ENCODE measurements at regions not wholly inside any gene's neighbourhood (a gene's known extent, or its start where the extent isn't known, plus 50 kb on each side); places are given as distances from the start of the nearest gene placed in this dataset.

- H3K4me3 ChIP-seq = no peak overlapping the region
- H3K27me3 ChIP-seq = no peaks in the 10 kb centered on the region
- no peaks in the 10 kb centered on the region for H3K36me3 ChIP-seq
- DNase-seq (ENCODE audit: low spot score in 2 of 2) = no peak
- no peaks in the 10 kb centered on the region for H3K9me3 ChIP-seq
- H3K4me1 ChIP-seq = no peaks in the 10 kb centered on the region
- TF ChIP-seq CTCF (IDR thresholded peaks at IDR 0.05) = no peak
- intact Hi-C loops (cut with DNase I) = no loop called here
- no peak overlapping the region for H3K27ac ChIP-seq
These were observed 205.7 kb upstream of the NPSR1 start for GRCh38 chr7:34452363-34452762.

- H3K27me3 ChIP-seq = no peaks in the 10 kb centered on the region
- no peak overlapping the region for H3K4me3 ChIP-seq
- no peaks in the 10 kb centered on the region for H3K36me3 ChIP-seq
- no peak for TF ChIP-seq CTCF (IDR thresholded peaks at IDR 0.05)
- H3K9me3 ChIP-seq = no peaks in the 10 kb centered on the region
- no peak for DNase-seq (ENCODE audit: low spot score in 2 of 2)
- no peaks in the 10 kb centered on the region for H3K4me1 ChIP-seq
- intact Hi-C loops (cut with DNase I) = no loop called here
- H3K27ac ChIP-seq = no peak overlapping the region
These were observed 204.9 kb upstream of the NPSR1 start for GRCh38 chr7:34453150-34453549.

- DNase-seq (ENCODE audit: low spot score in 2 of 2) = no peak
- H3K27ac ChIP-seq = no peak overlapping the region
- no peak for TF ChIP-seq CTCF (IDR thresholded peaks at IDR 0.05)
- H3K9me3 ChIP-seq = no peaks in the 10 kb centered on the region
- no peaks in the 10 kb centered on the region for H3K36me3 ChIP-seq
- H3K27me3 ChIP-seq = no peaks in the 10 kb centered on the region
- no peak overlapping the region for H3K4me3 ChIP-seq
- intact Hi-C loops (cut with DNase I) = no loop called here
- H3K4me1 ChIP-seq = no peaks in the 10 kb centered on the region
These were observed 203.6 kb upstream of the NPSR1 start for GRCh38 chr7:34454381-34454780.

- Histone ChIP-seq H3K4me1 (no peaks in the 10 kb centered on the region), H3K27ac (no peak overlapping the region), H3K36me3 (no peaks in the 10 kb centered on the region), H3K9me3 (no peaks in the 10 kb centered on the region), H3K27me3 (no peaks in the 10 kb centered on the region), H3K4me3 (no peak overlapping the region)
- DNase-seq (ENCODE audit: low spot score in 2 of 2) = no peak
- TF ChIP-seq CTCF (IDR thresholded peaks at IDR 0.05) = no peak
- intact Hi-C loops (cut with DNase I) = no loop called here
These were observed 200.7 kb upstream of the NPSR1 start for GRCh38 chr7:34457329-34457728.

GRCh38 chr7:34463830-34464229 is 194.2 kb upstream of the NPSR1 start:
- DNase-seq (ENCODE audit: low spot score in 2 of 2) = no peak
- H3K36me3 ChIP-seq = no peaks in the 10 kb centered on the region
- no peak for TF ChIP-seq CTCF (IDR thresholded peaks at IDR 0.05)
- H3K27ac ChIP-seq = no peak overlapping the region
- no peaks in the 10 kb centered on the region for H3K4me1 ChIP-seq
- intact Hi-C loops (cut with DNase I) = no loop called here
- H3K9me3 ChIP-seq = no peaks in the 10 kb centered on the region
- no peaks in the 10 kb centered on the region for H3K27me3 ChIP-seq
- no peak overlapping the region for H3K4me3 ChIP-seq

GRCh38 chr7:34471844-34472243 is 186.2 kb upstream of the NPSR1 start:
- H3K36me3 ChIP-seq = no peaks in the 10 kb centered on the region
- no peak for DNase-seq (ENCODE audit: low spot score in 2 of 2)
- TF ChIP-seq CTCF (IDR thresholded peaks at IDR 0.05) = no peak
- peaks cover 0 to 12% of the 10 kb centered on the region in 2 donors for H3K9me3 ChIP-seq
- no peak overlapping the region for H3K27ac ChIP-seq
- H3K4me1 ChIP-seq = no peaks in the 10 kb centered on the region
- H3K4me3 ChIP-seq = no peak overlapping the region
- H3K27me3 ChIP-seq = no peaks in the 10 kb centered on the region
- intact Hi-C loops (cut with DNase I) = no loop called here

Measured in ascending aorta (tissue), 2 donors.